ELR (cell line): ENCODE measurements at regions not wholly inside any gene's neighbourhood (a gene's known extent, or its start where the extent isn't known, plus 50 kb on each side); places are given as distances from the start of the nearest gene placed in this dataset.

ENCODE experiments used
- DNase-seq: peaks from one replicate; pipeline ENCODE4 v3.0.0-alpha.2; 2015; ENCODE audit warnings: low read depth

- DNase-seq: no peak
These were observed 192.4 kb downstream of the OGFRL1 start for GRCh38 chr6:71481011-71481410.

GRCh38 chr6:71481801-71482200, 193.2 kb downstream of the OGFRL1 start:
- no peak for DNase-seq

GRCh38 chr6:71482742-71483141, 194.1 kb downstream of the OGFRL1 start:
- DNase-seq: peak; percentile 63

GRCh38 chr6:71486461-71486860, 197.8 kb downstream of the OGFRL1 start:
- peak; percentile 62 for DNase-seq

- no peak for DNase-seq
These were observed 199.6 kb downstream of the OGFRL1 start for GRCh38 chr6:71488186-71488585.

GRCh38 chr6:71489736-71490135, 201.1 kb downstream of the OGFRL1 start:
- DNase-seq: peak; percentile 91

- no peak for DNase-seq
These were observed 202.3 kb downstream of the OGFRL1 start for GRCh38 chr6:71490876-71491275.

- no peak for DNase-seq
These were observed 203.2 kb downstream of the OGFRL1 start for GRCh38 chr6:71491844-71492243.

- DNase-seq: no peak
These were observed 204.1 kb downstream of the OGFRL1 start for GRCh38 chr6:71492668-71493067.

- DNase-seq: peak; percentile 30
These were observed 207.6 kb downstream of the OGFRL1 start for GRCh38 chr6:71496018-71496721.

- no peak for DNase-seq
These were observed 208.1 kb downstream of the OGFRL1 start for GRCh38 chr6:71496722-71497033.

GRCh38 chr6:71498638-71499037, 210.0 kb downstream of the OGFRL1 start:
- no peak for DNase-seq

- no peak for DNase-seq
These were observed 211.1 kb downstream of the OGFRL1 start for GRCh38 chr6:71499667-71500066.

- DNase-seq: no peak
These were observed 213.6 kb downstream of the OGFRL1 start for GRCh38 chr6:71502168-71502567.

- no peak for DNase-seq
These were observed 214.3 kb downstream of the OGFRL1 start for GRCh38 chr6:71502956-71503355.

- DNase-seq: no peak
These were observed 218.6 kb downstream of the OGFRL1 start for GRCh38 chr6:71507183-71507582.

GRCh38 chr6:71509191-71510005, 220.8 kb downstream of the OGFRL1 start:
- DNase-seq: no peak

- DNase-seq: peak; percentile 78
These were observed 221.6 kb downstream of the OGFRL1 start for GRCh38 chr6:71510057-71510713.

GRCh38 chr6:71510856-71511255, 222.2 kb downstream of the OGFRL1 start:
- DNase-seq: no peak

GRCh38 chr6:71512256-71512655, 223.6 kb downstream of the OGFRL1 start:
- DNase-seq: no peak

GRCh38 chr6:71513036-71513435, 224.4 kb downstream of the OGFRL1 start:
- DNase-seq: no peak

GRCh38 chr6:71523548-71523947, 234.9 kb downstream of the OGFRL1 start:
- no peak for DNase-seq

GRCh38 chr6:71524201-71524600, 235.6 kb downstream of the OGFRL1 start:
- no peak for DNase-seq
